SK-N-SH treated with all-trans-retinoic acid at 6 μM for 48 hours (cell line): ENCODE measurements at regions not wholly inside any gene's neighbourhood (a gene's known extent, or its start where the extent isn't known, plus 50 kb on each side); places are given as distances from the start of the nearest gene placed in this dataset.

Experiments
- ARNTL ChIP-seq: fragments of 450-650 bp; formaldehyde crosslinking; IDR thresholded peaks from 2 replicates; pipeline ENCODE4 v1.5.0; 2020; ENCODE audit warnings: low read depth, mild to moderate bottlenecking, moderate library complexity, borderline replicate concordance
- CSDC2 ChIP-seq: fragments of 250-450 bp; sonication (Bioruptor Pico); IDR thresholded peaks from 2 replicates; pipeline ENCODE4 v1.5.0; 2020; ENCODE audit warnings: mild to moderate bottlenecking, moderate library complexity
- CSRNP3 ChIP-seq: fragments of 250-450 bp; sonication (Bioruptor Pico); IDR thresholded peaks from 2 replicates; pipeline ENCODE4 v1.5.1; 2021; ENCODE audit warnings: mild to moderate bottlenecking, moderate library complexity
- ESRRG ChIP-seq: fragments of 250-450 bp; sonication (Bioruptor Pico); IDR thresholded peaks from 2 replicates; pipeline ENCODE4 v1.6.1; 2021; ENCODE audit warnings: mild to moderate bottlenecking
- GLIS3 ChIP-seq: fragments of 250-450 bp; sonication (Bioruptor Pico); IDR thresholded peaks from 2 replicates; pipeline ENCODE4 v1.5.0; 2020; ENCODE audit warnings: mild to moderate bottlenecking, moderate library complexity
- PPARA ChIP-seq: fragments of 250-450 bp; sonication (Bioruptor Pico); IDR thresholded peaks from 2 replicates; pipeline ENCODE4 v1.5.0; 2020; ENCODE audit warnings: mild to moderate bottlenecking, borderline replicate concordance
- RARB ChIP-seq: fragments of 250-450 bp; sonication (Bioruptor Pico); IDR thresholded peaks from 2 replicates; pipeline ENCODE4 v1.8.0; 2021; ENCODE audit warnings: mild to moderate bottlenecking, moderate library complexity
- TOX ChIP-seq: fragments of 250-450 bp; sonication (Bioruptor Pico); IDR thresholded peaks from 2 replicates; pipeline ENCODE4 v1.8.0; 2021; ENCODE audit warnings: mild to moderate bottlenecking, moderate library complexity, borderline replicate concordance
- ZFP3 ChIP-seq: fragments of 250-450 bp; sonication (Bioruptor Pico); IDR thresholded peaks from 2 replicates; pipeline ENCODE4 v1.5.0; 2020; ENCODE audit warnings: mild to moderate bottlenecking, moderate library complexity
- ZNF70 ChIP-seq: fragments of 450-650 bp; formaldehyde crosslinking; IDR thresholded peaks from 2 replicates; pipeline ENCODE4 v1.5.0; 2020; ENCODE audit warnings: mild to moderate bottlenecking, moderate library complexity
- TF ChIP-seq, protein P1 (sequence below): fragments of 250-450 bp; sonication (Bioruptor Pico); IDR thresholded peaks from 2 replicates; pipeline ENCODE4 v1.8.0; 2020; ENCODE audit warnings: mild to moderate bottlenecking, moderate library complexity, borderline replicate concordance

- no peak for TF ChIP-seq CSRNP3
- TF ChIP-seq GLIS3, result no peak
- no peak for TF ChIP-seq ZFP3 (CRISPR knock-in tag)
- TF ChIP-seq ARNTL, result no peak
- no peak for TF ChIP-seq ESRRG
- no peak for TF ChIP-seq RARB
- no peak for TF ChIP-seq TOX (CRISPR knock-in tag)
- TF ChIP-seq, protein P1, sequence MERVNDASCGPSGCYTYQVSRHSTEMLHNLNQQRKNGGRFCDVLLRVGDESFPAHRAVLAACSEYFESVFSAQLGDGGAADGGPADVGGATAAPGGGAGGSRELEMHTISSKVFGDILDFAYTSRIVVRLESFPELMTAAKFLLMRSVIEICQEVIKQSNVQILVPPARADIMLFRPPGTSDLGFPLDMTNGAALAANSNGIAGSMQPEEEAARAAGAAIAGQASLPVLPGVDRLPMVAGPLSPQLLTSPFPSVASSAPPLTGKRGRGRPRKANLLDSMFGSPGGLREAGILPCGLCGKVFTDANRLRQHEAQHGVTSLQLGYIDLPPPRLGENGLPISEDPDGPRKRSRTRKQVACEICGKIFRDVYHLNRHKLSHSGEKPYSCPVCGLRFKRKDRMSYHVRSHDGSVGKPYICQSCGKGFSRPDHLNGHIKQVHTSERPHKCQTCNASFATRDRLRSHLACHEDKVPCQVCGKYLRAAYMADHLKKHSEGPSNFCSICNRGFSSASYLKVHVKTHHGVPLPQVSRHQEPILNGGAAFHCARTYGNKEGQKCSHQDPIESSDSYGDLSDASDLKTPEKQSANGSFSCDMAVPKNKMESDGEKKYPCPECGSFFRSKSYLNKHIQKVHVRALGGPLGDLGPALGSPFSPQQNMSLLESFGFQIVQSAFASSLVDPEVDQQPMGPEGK (CRISPR knock-in tag), result no peak
- TF ChIP-seq ZNF70 (CRISPR knock-in tag), result no peak
- TF ChIP-seq PPARA (CRISPR knock-in tag), result no peak
- TF ChIP-seq CSDC2 (CRISPR knock-in tag), result no peak
Measured at GRCh38 chr13:19362946-19363510, 181.4 kb upstream of the TUBA3C start.
